Esophagus muscularis mucosa (tissue), 3 donors: ENCODE measurements at regions not wholly inside any gene's neighbourhood (a gene's known extent, or its start where the extent isn't known, plus 50 kb on each side); places are given as distances from the start of the nearest gene placed in this dataset.

Source experiments
- CTCF ChIP-seq, 3 experiments: fragments of 200-600 bp in 2 of 3; fragments of 450-650 bp in 1 of 3; sonication (generic) in 2 of 3; IDR thresholded peaks; one replicate each; pipeline ENCODE4 v1.5.1; 2017 to 2019; ENCODE audit warnings: antibody characterized with exemption in 3 of 3, mild to moderate bottlenecking in 2 of 3, moderate library complexity in 1 of 3
- POLR2A ChIP-seq: fragments of 450-650 bp; IDR thresholded peaks from one replicate; pipeline ENCODE4 v1.6.1; 2017; ENCODE audit warnings: antibody characterized with exemption, moderate library complexity, mild to moderate bottlenecking, low read depth

DNA sequence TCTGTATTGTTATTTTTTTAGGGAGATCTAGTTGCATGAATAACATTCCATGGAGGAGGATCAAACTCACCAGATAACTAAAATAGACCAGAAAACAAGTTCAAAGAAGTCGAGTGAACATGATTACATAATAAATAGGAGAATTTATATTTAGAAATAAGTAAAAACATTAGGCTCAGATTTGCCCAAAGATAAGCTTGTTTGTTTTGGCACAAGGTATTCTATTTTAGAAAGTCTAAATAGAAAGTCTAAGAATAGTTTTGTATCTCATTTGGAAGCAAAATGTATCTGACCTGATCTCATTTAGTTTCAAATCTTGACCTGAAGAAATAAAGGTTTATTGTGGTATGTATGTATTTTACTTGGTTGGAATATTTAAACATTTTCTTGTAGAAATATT is 670.6 kb upstream of the GALNTL6 start:
- TF ChIP-seq CTCF (IDR thresholded peaks at IDR 0.05) (no peak), POLR2A (no peak)
